CD4-positive, alpha-beta T cell (primary cell): ENCODE measurements at regions not wholly inside any gene's neighbourhood (a gene's known extent, or its start where the extent isn't known, plus 50 kb on each side); places are given as distances from the start of the nearest gene placed in this dataset.

ENCODE experiments used
- ATAC-seq: fragments of 200-7000 bp; cut with Tn5 transposase; one replicate; pipeline ENCODE4 v1.10.0; 2022; ENCODE audit warnings: mild to moderate bottlenecking; ENCODE audit not compliant: poor library complexity
- CTCF ChIA-PET: fragments of 350-600 bp; sonication (Branson Sonifier 250); formaldehyde crosslinking; loops from one replicate; lab custom pipeline; 2021; ENCODE audit warnings: antibody characterized with exemption, inconsistent platforms; lab: Charles Lee
- POLR2A ChIA-PET: fragments of 350-600 bp; sonication (Branson Sonifier 250); formaldehyde crosslinking; loops from one replicate; lab custom pipeline; 2021; ENCODE audit warnings: antibody characterized with exemption, inconsistent platforms; lab: Charles Lee
- DNase-seq, 14 experiments: peaks; one replicate each; pipeline ENCODE4 v3.0.0-alpha.2; 2013 to 2020; ENCODE audit warnings: mixed read lengths in 2 of 14
- H3K27ac ChIP-seq, 2 donors: one replicate each; pipeline versions ENCODE4 v1.5.1 to v1.7.0; 2013; ENCODE audit warnings: low read length in 2 of 2, low read depth in 1 of 2, mild to moderate bottlenecking in 1 of 2
- H3K27me3 ChIP-seq, 2 experiments: 1 replicate in 1 of 2; 2 replicates in 1 of 2; pipeline versions ENCODE4 v1.6.1 to v1.7.0; 2013; ENCODE audit warnings: low read length in 2 of 2, control low read depth in 1 of 2, mild to moderate bottlenecking in 1 of 2, moderate library complexity in 1 of 2; ENCODE audit not compliant: insufficient read depth in 2 of 2, control insufficient read depth in 1 of 2
- H3K36me3 ChIP-seq: one replicate; pipeline ENCODE4 v1.6.1; 2013; ENCODE audit warnings: low read length, control low read depth; ENCODE audit not compliant: insufficient read depth
- H3K4me1 ChIP-seq: one replicate; pipeline ENCODE4 v1.6.1; 2013; ENCODE audit warnings: low read length, control low read depth; ENCODE audit not compliant: insufficient read depth
- H3K4me3 ChIP-seq: one replicate; pipeline ENCODE4 v1.5.1; 2013; ENCODE audit warnings: mild to moderate bottlenecking, low read length, moderate library complexity
- H3K9me3 ChIP-seq, 2 experiments: 1 replicate in 1 of 2; 2 replicates in 1 of 2; pipeline versions ENCODE4 v1.6.1 to v1.7.0; 2013; ENCODE audit warnings: low read length in 2 of 2, mild to moderate bottlenecking in 2 of 2, control low read depth in 1 of 2, moderate library complexity in 1 of 2; ENCODE audit not compliant: control insufficient read depth in 1 of 2, insufficient read depth in 1 of 2
- H3K27ac Mint-ChIP-seq: one replicate; pipeline ENCODE4 v1.8.0; 2020; ENCODE audit warnings: mixed read lengths
- H3K27me3 Mint-ChIP-seq: one replicate; pipeline ENCODE4 v1.8.0; 2021; ENCODE audit warnings: mixed read lengths
- H3K36me3 Mint-ChIP-seq: one replicate; pipeline ENCODE4 v1.8.0; 2021; ENCODE audit warnings: low read depth, mixed read lengths
- H3K4me1 Mint-ChIP-seq: one replicate; pipeline ENCODE4 v1.8.0; 2021; ENCODE audit warnings: low read depth, mixed read lengths
- H3K4me3 Mint-ChIP-seq: one replicate; pipeline ENCODE4 v1.8.0; 2020; ENCODE audit warnings: mild to moderate bottlenecking, mixed read lengths
- H3K9me3 Mint-ChIP-seq: one replicate; pipeline ENCODE4 v1.8.0; 2020; ENCODE audit warnings: mixed read lengths
- intact Hi-C, 2 experiments: fragments of 100-400 bp; cut with DNase I in 1 of 2; cut with micrococcal nuclease in 1 of 2; formaldehyde crosslinking; loops; one replicate each; pipeline versions ENCODE4 v1.15.1 to v1.9.0; 2023 to 2025; cut with DNase I, micrococcal nuclease
- TF ChIP-seq, protein P1 (sequence below): fragments of 200-600 bp; IDR thresholded peaks from one replicate; pipeline ENCODE4 v1.8.0; 2022; ENCODE audit warnings: antibody characterized with exemption, mild to moderate bottlenecking

DNA sequence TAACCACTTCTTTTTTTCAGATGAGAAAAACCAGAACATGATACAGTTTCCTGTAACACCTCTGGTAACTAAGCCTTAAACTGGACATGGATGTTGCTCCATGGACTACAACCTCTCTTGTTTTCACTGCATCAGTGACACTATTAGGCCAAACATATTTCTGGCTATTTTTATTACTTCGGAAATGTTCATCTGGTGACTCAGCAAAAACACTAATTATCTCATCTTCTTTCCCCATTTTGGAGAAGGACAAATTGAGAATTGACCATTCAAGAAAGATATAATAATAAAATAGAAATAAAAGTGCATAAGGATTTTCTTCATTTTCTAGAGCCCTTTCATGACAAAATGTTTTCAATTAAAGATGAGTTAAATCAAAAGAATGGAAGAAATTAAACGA lies 361.9 kb upstream of the TECRL start:
- ATAC-seq (no peak), DNase-seq (no peak)
- POLR2A ChIA-PET = no interaction called here
- Mint-ChIP-seq H3K4me3 (no peak overlapping the region), H3K9me3 (peaks cover 2% of the 10 kb centered on the region), H3K36me3 (no peaks in the 10 kb centered on the region), H3K27me3 (no peaks in the 10 kb centered on the region), H3K4me1 (no peaks in the 10 kb centered on the region), H3K27ac (no peak overlapping the region)
- no peaks in the 10 kb centered on the region for H3K27me3 ChIP-seq
- CTCF ChIA-PET = no interaction called here
- TF ChIP-seq, protein P1, sequence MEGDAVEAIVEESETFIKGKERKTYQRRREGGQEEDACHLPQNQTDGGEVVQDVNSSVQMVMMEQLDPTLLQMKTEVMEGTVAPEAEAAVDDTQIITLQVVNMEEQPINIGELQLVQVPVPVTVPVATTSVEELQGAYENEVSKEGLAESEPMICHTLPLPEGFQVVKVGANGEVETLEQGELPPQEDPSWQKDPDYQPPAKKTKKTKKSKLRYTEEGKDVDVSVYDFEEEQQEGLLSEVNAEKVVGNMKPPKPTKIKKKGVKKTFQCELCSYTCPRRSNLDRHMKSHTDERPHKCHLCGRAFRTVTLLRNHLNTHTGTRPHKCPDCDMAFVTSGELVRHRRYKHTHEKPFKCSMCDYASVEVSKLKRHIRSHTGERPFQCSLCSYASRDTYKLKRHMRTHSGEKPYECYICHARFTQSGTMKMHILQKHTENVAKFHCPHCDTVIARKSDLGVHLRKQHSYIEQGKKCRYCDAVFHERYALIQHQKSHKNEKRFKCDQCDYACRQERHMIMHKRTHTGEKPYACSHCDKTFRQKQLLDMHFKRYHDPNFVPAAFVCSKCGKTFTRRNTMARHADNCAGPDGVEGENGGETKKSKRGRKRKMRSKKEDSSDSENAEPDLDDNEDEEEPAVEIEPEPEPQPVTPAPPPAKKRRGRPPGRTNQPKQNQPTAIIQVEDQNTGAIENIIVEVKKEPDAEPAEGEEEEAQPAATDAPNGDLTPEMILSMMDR = no peak
- no peak overlapping the region for H3K4me3 ChIP-seq
- H3K9me3 ChIP-seq = no peaks in the 10 kb centered on the region
- no peaks in the 10 kb centered on the region for H3K36me3 ChIP-seq
- H3K4me1 ChIP-seq = no peaks in the 10 kb centered on the region
- H3K27ac ChIP-seq = no peak overlapping the region
- intact Hi-C loops = no loop called here

DNA sequence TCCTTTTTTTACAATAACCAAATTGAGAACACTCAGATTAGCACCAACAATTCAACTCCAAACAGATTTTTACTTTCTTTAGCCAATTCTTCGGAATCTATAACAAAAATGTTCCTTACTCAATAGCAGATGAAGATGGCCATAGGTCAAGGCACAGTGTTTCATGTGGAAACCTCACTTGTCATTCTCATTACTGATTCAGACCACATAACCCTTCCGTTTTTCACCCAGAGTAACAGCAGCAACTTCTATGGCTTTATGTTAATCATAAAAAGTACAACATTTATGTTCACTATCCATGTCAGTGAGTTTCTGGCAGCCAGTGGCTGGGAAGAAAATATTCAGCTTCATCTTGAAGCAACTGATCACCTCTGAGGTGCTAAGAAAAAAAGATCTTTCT lies 358.3 kb upstream of the TECRL start:
- intact Hi-C loops = no loop called here
- Mint-ChIP-seq H3K27me3 (no peaks in the 10 kb centered on the region), H3K36me3 (no peaks in the 10 kb centered on the region), H3K9me3 (peaks cover 4% of the 10 kb centered on the region), H3K4me3 (no peak overlapping the region), H3K4me1 (no peaks in the 10 kb centered on the region), H3K27ac (no peak overlapping the region)
- Histone ChIP-seq H3K27ac (no peak overlapping the region), H3K27me3 (no peaks in the 10 kb centered on the region), H3K4me3 (no peak overlapping the region), H3K9me3 (no peaks in the 10 kb centered on the region), H3K36me3 (no peaks in the 10 kb centered on the region), H3K4me1 (no peaks in the 10 kb centered on the region)
- ATAC-seq (no peak), DNase-seq (no peak)
- ChIA-PET POLR2A (no interaction called here), CTCF (no interaction called here)
- TF ChIP-seq, protein P1 = no peak

DNA sequence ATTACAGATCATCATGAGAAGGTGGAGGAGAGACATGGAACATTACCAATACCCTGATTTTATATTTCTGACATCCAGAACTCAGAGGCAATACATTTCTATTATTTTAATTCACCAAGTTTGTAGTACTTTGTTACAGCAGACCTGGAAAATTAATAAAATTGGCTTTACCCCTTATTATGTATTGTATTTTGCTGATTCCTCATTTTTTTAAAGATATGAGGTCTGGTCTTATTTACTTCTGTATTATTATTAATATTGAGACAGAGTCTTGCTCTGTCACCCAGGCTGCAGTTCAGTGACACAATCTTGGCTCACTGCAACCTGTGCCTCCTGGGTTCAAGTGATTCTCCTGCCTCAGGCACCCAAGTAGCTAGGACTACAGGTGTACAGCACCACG lies 357.3 kb upstream of the TECRL start:
- no peaks in the 10 kb centered on the region for H3K27me3 Mint-ChIP-seq
- H3K4me1 Mint-ChIP-seq = no peaks in the 10 kb centered on the region
- Histone ChIP-seq H3K4me3 (no peak overlapping the region), H3K9me3 (no peaks in the 10 kb centered on the region), H3K27me3 (no peaks in the 10 kb centered on the region), H3K36me3 (no peaks in the 10 kb centered on the region), H3K27ac (no peak overlapping the region), H3K4me1 (no peaks in the 10 kb centered on the region)
- no peak overlapping the region for H3K27ac Mint-ChIP-seq
- ChIA-PET CTCF (no interaction called here), POLR2A (no interaction called here)
- DNase-seq (no peak), ATAC-seq (no peak)
- TF ChIP-seq, protein P1 = no peak
- intact Hi-C loops = no loop called here
- no peaks in the 10 kb centered on the region for H3K36me3 Mint-ChIP-seq
- H3K9me3 Mint-ChIP-seq = peaks cover 4% of the 10 kb centered on the region
- H3K4me3 Mint-ChIP-seq = no peak overlapping the region
